ENCODE measurements at regions not wholly inside any gene's neighbourhood (a gene's known extent, or its start where the extent isn't known, plus 50 kb on each side); places are given as distances from the start of the nearest gene placed in this dataset.

GRCh38 chr5:6003040-6003825 lies 375.1 kb downstream of the MED10 start:
- no peak for TF ChIP-seq CTCF (conservative IDR thresholded peaks at IDR 0.05; ENCODE audit: low read depth, low read length)
- TF ChIP-seq EZH2 (IDR thresholded peaks at IDR 0.05; ENCODE audit: borderline replicate concordance, low read depth, low read length, poor library complexity, severe bottlenecking) = no peak
